Stomach (tissue), 8 donors: ENCODE measurements at regions not wholly inside any gene's neighbourhood (a gene's known extent, or its start where the extent isn't known, plus 50 kb on each side); places are given as distances from the start of the nearest gene placed in this dataset.

ENCODE experiments used
- DNase-seq, 2 donors: peaks; one replicate each; pipeline versions ENCODE4 v3.0.0 to v3.0.0-alpha.2; 2013 to 2019
- H3K27ac ChIP-seq, 5 donors: fragments of 200-600 bp in 4 of 5; sonication (generic) in 4 of 5; one replicate each; pipeline ENCODE4 v1.5.1; 2013 to 2019; ENCODE audit warnings: mild to moderate bottlenecking in 1 of 5, moderate library complexity in 1 of 5
- H3K27me3 ChIP-seq, 3 donors: fragments of 200-600 bp; sonication (generic); one replicate each; pipeline ENCODE4 v1.5.1; 2017 to 2019; ENCODE audit warnings: mixed run types in 1 of 3
- H3K36me3 ChIP-seq, 4 donors: fragments of 200-600 bp; sonication (generic); 1 replicate in 3 of 4; 2 replicates in 1 of 4; pipeline ENCODE4 v1.5.1; 2016 to 2019
- H3K4me1 ChIP-seq, 4 donors: fragments of 200-600 bp; sonication (generic); one replicate each; pipeline ENCODE4 v1.5.1; 2016 to 2019
- H3K4me3 ChIP-seq, 4 donors: fragments of 200-600 bp; sonication (generic) in 3 of 4; one replicate each; pipeline ENCODE4 v1.5.1; 2016 to 2019; ENCODE audit warnings: mild to moderate bottlenecking in 1 of 4
- H3K9me3 ChIP-seq, 4 donors: fragments of 200-600 bp; sonication (generic); one replicate each; pipeline ENCODE4 v1.5.1; 2016 to 2019
- CTCF ChIP-seq, 7 experiments: fragments of 450-650 bp in 4 of 7; fragments of 200-600 bp in 3 of 7; sonication (generic) in 3 of 7; IDR thresholded peaks; one replicate each; pipeline ENCODE4 v1.5.1; 2016 to 2019; ENCODE audit warnings: antibody characterized with exemption in 7 of 7, control low read depth in 2 of 7, mild to moderate bottlenecking in 1 of 7
- EP300 ChIP-seq: sonication (generic); formaldehyde crosslinking; IDR thresholded peaks from one replicate; pipeline ENCODE4 v1.6.1; 2017; ENCODE audit warnings: antibody characterized with exemption
- POLR2A ChIP-seq, 4 donors: fragments of 450-650 bp; IDR thresholded peaks; one replicate each; pipeline ENCODE4 v1.6.1; 2016; ENCODE audit warnings: antibody characterized with exemption in 4 of 4, control low read depth in 2 of 4, mild to moderate bottlenecking in 1 of 4, moderate library complexity in 1 of 4
- POLR2AphosphoS5 ChIP-seq, 3 donors: sonication (generic); formaldehyde crosslinking; IDR thresholded peaks; one replicate each; pipeline ENCODE4 v1.6.1; 2016; ENCODE audit warnings: antibody characterized with exemption in 3 of 3
- WGBS, 5 donors: extraction: QIAGEN DNeasy Blood & Tissue Kit in 3 of 5; methylation state at CpG; one replicate each; pipeline versions ENCODE4 v1.1.5 to v1.1.7; 2013 to 2018; 5-methylcytosine and 5-hydroxymethylcytosine counted together
- intact Hi-C: fragments of 100-400 bp; cut with DNase I; formaldehyde crosslinking; loops from one replicate; pipeline ENCODE4 v1.15.1; 2023; ENCODE audit warnings: low total_unique reads
- donor health status: healthy with polysubstance abuse.
- donor health status: Bipolar disorder and iron deficiency.
- donor health status: healthy.

- H3K9me3 ChIP-seq: no peaks in the 10 kb centered on the region
- TF ChIP-seq EP300: no peak
- no peak for TF ChIP-seq POLR2A (IDR thresholded peaks at IDR 0.05)
- no peak for TF ChIP-seq POLR2AphosphoS5 (IDR thresholded peaks at IDR 0.05)
- no peak for TF ChIP-seq CTCF (IDR thresholded peaks at IDR 0.05)
- no peak overlapping the region for H3K27ac ChIP-seq
- H3K27me3 ChIP-seq: no peaks in the 10 kb centered on the region
- WGBS, 5 donors: 70 to 84% (median 74%) methylated on average over 4 of the region's 4 CpGs
- no peaks in the 10 kb centered on the region for H3K36me3 ChIP-seq
- no peak overlapping the region for H3K4me3 ChIP-seq
- intact Hi-C loops: no loop called here
- no peak for DNase-seq
- H3K4me1 ChIP-seq: no peaks in the 10 kb centered on the region
Measured at GRCh38 chr7:42768045-42768444, 143.8 kb downstream of the C7orf25 start.

- H3K4me3 ChIP-seq: no peak overlapping the region
- WGBS, 5 donors: 74 to 84% (median 81%) methylated on average over 3 of the region's 3 CpGs
Measured at GRCh38 chr7:42766782-42767423, 145.0 kb downstream of the C7orf25 start.

GRCh38 chr7:42765931-42766330 lies 145.9 kb downstream of the C7orf25 start:
- 83 to 90% (median 88%) methylated on average over 2 of the region's 2 CpGs for WGBS, 5 donors
- no peak for DNase-seq
- Histone ChIP-seq H3K27me3 (no peaks in the 10 kb centered on the region), H3K4me1 (no peaks in the 10 kb centered on the region), H3K36me3 (no peaks in the 10 kb centered on the region), H3K9me3 (no peaks in the 10 kb centered on the region), H3K4me3 (no peak overlapping the region), H3K27ac (no peak overlapping the region)
- intact Hi-C loops: no loop called here
- TF ChIP-seq POLR2AphosphoS5 (IDR thresholded peaks at IDR 0.05): no peak

More at GRCh38 chr7:42766782-42767423, 145.0 kb downstream of the C7orf25 start:
- no peak for TF ChIP-seq POLR2A (IDR thresholded peaks at IDR 0.05)
- no peak for TF ChIP-seq EP300
- TF ChIP-seq POLR2AphosphoS5 (IDR thresholded peaks at IDR 0.05): no peak
- TF ChIP-seq CTCF (IDR thresholded peaks at IDR 0.05): no peak
- intact Hi-C loops: no loop called here
- no peak overlapping the region for H3K27ac ChIP-seq
- H3K4me1 ChIP-seq: no peaks in the 10 kb centered on the region
- no peak for DNase-seq
- H3K36me3 ChIP-seq: no peaks in the 10 kb centered on the region
- no peaks in the 10 kb centered on the region for H3K9me3 ChIP-seq
- H3K27me3 ChIP-seq: no peaks in the 10 kb centered on the region

GRCh38 chr7:42763137-42763551 lies 148.7 kb downstream of the C7orf25 start:
- TF ChIP-seq EP300 (no peak), CTCF (IDR thresholded peaks at IDR 0.05) (no peak), POLR2AphosphoS5 (IDR thresholded peaks at IDR 0.05) (no peak), POLR2A (IDR thresholded peaks at IDR 0.05) (no peak)
- WGBS, 5 donors: 65 to 78% (median 71%) methylated on average over 6 of the region's 6 CpGs
- no peaks in the 10 kb centered on the region for H3K36me3 ChIP-seq
- no peak overlapping the region for H3K27ac ChIP-seq
- DNase-seq: no peak
- H3K4me3 ChIP-seq: no peak overlapping the region
- H3K27me3 ChIP-seq: no peaks in the 10 kb centered on the region
- no peaks in the 10 kb centered on the region for H3K4me1 ChIP-seq
- intact Hi-C loops: no loop called here
- H3K9me3 ChIP-seq: peaks cover 0 to 6% (median 2%) of the 10 kb centered on the region in 4 donors

GRCh38 chr7:42761486-42761885 lies 150.4 kb downstream of the C7orf25 start:
- WGBS, 5 donors: 75 to 93% (median 88%) methylated on average over 1 of the region's 1 CpG
- Histone ChIP-seq H3K9me3 (peaks cover 0 to 6% (median 2%) of the 10 kb centered on the region in 4 donors), H3K27ac (no peak overlapping the region), H3K4me3 (no peak overlapping the region), H3K36me3 (no peaks in the 10 kb centered on the region), H3K27me3 (no peaks in the 10 kb centered on the region), H3K4me1 (no peaks in the 10 kb centered on the region)
- intact Hi-C loops: no loop called here
- TF ChIP-seq CTCF (IDR thresholded peaks at IDR 0.05) (no peak), POLR2AphosphoS5 (IDR thresholded peaks at IDR 0.05) (no peak), POLR2A (IDR thresholded peaks at IDR 0.05) (no peak), EP300 (no peak)
- DNase-seq: no peak
